ENCODE measurements at regions not wholly inside any gene's neighbourhood (a gene's known extent, or its start where the extent isn't known, plus 50 kb on each side); places are given as distances from the start of the nearest gene placed in this dataset.
"Not testable (repeated sequence)": the region's sequence is repeated elsewhere in the genome, so short reads cannot be mapped to it uniquely, and the experiment has no call there.

- Histone ChIP-seq H3K4me3 (ENCODE audit: low read depth, low read length) (no peak overlapping the region), H3K27ac (ENCODE audit: low read depth) (no peak overlapping the region), H3K36me3 (ENCODE audit: insufficient read depth) (no peaks in the 10 kb centered on the region), H3K4me1 (ENCODE audit: insufficient read depth) (no peaks in the 10 kb centered on the region)
- 73% methylated on average over 1 of the region's 1 CpG for WGBS
- no peak for DNase-seq (ENCODE audit: extremely low spot score)
Observed at GRCh38 chr2:182594286-182594685, 121.8 kb upstream of the DNAJC10 start.

GRCh38 chr2:182595650-182596049 is 120.4 kb upstream of the DNAJC10 start:
- no peaks in the 10 kb centered on the region for H3K36me3 ChIP-seq (ENCODE audit: insufficient read depth)
- H3K4me3 ChIP-seq (ENCODE audit: low read depth, low read length) = no peak overlapping the region
- no peak overlapping the region for H3K27ac ChIP-seq (ENCODE audit: low read depth)
- no peak for DNase-seq (ENCODE audit: extremely low spot score)
- 89% methylated on average over 2 of the region's 2 CpGs for WGBS
- no peaks in the 10 kb centered on the region for H3K4me1 ChIP-seq (ENCODE audit: insufficient read depth)

DNA sequence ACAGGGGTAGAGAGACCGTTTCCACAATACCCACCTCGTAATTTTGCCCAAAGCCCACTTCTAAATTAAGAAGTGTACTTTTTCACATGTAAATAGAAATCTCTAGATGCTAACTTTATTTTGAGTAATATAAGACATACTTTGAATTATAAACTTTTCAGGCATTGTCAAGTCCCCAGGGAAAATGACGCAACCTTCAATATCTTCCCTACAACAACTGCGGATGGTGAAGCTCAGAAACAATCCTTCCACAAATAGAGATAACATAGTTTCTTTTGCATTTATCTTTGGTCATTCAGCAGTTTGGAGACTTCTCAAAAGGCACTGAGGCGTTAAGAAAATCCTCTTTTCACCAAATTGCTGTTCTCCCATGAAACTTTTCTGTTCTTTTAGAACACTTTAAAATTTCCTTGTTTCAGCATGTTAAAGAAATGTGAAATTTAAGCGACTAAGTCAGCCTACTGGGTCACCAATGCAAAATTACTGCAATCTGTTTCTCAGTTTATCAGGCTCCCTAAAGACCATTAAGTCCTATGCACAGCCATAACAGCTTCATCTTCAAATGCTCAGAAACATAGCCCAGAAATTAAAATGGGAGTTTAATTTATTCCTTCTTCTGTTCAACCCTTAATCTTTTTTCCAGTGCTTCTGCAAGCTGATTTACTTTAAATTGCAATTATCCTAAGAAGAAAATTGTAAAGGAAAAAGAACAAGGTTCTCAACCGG is 118.3 kb upstream of the DNAJC10 start:
- Histone ChIP-seq H3K4me3 (ENCODE audit: low read depth, low read length) (no peak overlapping the region), H3K4me1 (ENCODE audit: insufficient read depth) (no peaks in the 10 kb centered on the region), H3K36me3 (ENCODE audit: insufficient read depth) (no peaks in the 10 kb centered on the region), H3K27ac (ENCODE audit: low read depth) (no peak overlapping the region)
- 68% methylated on average over 7 of the region's 7 CpGs for WGBS
- DNase-seq (ENCODE audit: extremely low spot score) = no peak

- Histone ChIP-seq H3K36me3 (ENCODE audit: insufficient read depth) (no peaks in the 10 kb centered on the region), H3K4me1 (ENCODE audit: insufficient read depth) (no peaks in the 10 kb centered on the region), H3K4me3 (ENCODE audit: low read depth, low read length) (no peak overlapping the region), H3K27ac (ENCODE audit: low read depth) (no peak overlapping the region)
- 95% methylated on average over 5 of the region's 5 CpGs for WGBS
- no peak for DNase-seq (ENCODE audit: extremely low spot score)
Observed at GRCh38 chr2:182598626-182599025, 117.4 kb upstream of the DNAJC10 start.

DNA sequence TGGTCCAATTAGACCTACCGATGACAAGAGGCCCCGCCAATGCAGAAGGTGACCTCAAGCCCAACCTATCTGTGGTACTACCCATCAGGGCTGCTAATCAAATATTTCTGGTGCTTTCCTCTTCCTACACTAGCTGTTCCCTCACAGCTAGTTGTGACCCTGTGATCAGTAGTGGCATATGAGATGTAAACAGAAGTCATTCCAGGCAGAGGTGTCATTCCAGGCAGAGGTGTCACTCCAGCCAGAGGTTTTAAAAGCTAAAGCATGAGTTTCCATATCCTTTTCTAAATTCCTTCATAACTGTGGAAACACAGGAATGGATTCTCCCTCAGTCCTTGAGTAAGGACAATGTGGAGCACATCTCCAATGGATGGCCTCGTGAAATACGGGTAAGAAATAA is 110.9 kb upstream of the DNAJC10 start:
- H3K27ac ChIP-seq (ENCODE audit: low read depth) = no peak overlapping the region
- 96% methylated on average over 4 of the region's 4 CpGs for WGBS
- no peaks in the 10 kb centered on the region for H3K4me1 ChIP-seq (ENCODE audit: insufficient read depth)
- no peak for DNase-seq (ENCODE audit: extremely low spot score)
- no peaks in the 10 kb centered on the region for H3K36me3 ChIP-seq (ENCODE audit: insufficient read depth)
- H3K4me3 ChIP-seq (ENCODE audit: low read depth, low read length) = no peak overlapping the region

- H3K4me3 ChIP-seq (ENCODE audit: low read depth, low read length) = no peak overlapping the region
- no peak overlapping the region for H3K27ac ChIP-seq (ENCODE audit: low read depth)
- WGBS = 94% methylated on average over 8 of the region's 8 CpGs
- H3K4me1 ChIP-seq (ENCODE audit: insufficient read depth) = no peaks in the 10 kb centered on the region
- no peak for DNase-seq (ENCODE audit: extremely low spot score)
- no peaks in the 10 kb centered on the region for H3K36me3 ChIP-seq (ENCODE audit: insufficient read depth)
Observed at GRCh38 chr2:182606728-182607681, 109.1 kb upstream of the DNAJC10 start.

DNA sequence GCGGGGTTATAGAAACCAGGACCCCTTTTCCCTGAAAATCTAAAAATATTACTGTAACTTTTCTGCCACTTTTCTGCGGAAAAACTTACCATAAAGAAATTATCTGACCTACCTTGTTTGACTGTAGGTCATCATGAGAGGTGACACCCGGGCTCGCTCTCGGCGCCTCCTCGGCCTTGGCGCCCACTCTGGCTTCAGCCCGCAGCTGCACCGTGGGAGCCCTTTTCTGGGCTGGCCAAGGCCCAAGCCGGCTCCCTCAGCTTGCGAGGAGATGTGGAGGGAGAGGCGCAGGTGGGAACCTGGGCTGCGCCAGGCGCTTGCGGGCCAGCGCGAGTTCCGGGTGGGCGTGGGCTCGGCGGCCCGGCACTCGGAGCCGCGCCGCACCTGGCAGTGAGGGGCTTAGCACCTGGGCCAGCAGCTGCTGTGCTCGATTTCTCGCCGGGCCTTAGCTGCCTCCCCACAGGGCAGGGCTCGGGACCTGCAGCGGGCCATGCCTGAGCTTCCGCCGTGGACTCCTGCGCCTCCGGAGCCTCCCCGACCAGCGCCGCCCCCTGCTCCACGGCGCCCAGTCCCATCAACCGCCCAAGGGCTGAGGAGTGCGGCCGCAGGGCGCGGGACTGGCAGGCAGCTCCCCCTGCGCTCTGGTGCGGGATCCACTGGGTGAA is 107.7 kb upstream of the DNAJC10 start:
- DNase-seq (ENCODE audit: extremely low spot score) = no peak
- Histone ChIP-seq H3K4me1 (ENCODE audit: insufficient read depth) (no peaks in the 10 kb centered on the region), H3K4me3 (ENCODE audit: low read depth, low read length) (no peak overlapping the region), H3K27ac (ENCODE audit: low read depth) (no peak overlapping the region), H3K36me3 (ENCODE audit: insufficient read depth) (no peaks in the 10 kb centered on the region)
- 95% methylated on average over 48 of the region's 48 CpGs for WGBS

DNA sequence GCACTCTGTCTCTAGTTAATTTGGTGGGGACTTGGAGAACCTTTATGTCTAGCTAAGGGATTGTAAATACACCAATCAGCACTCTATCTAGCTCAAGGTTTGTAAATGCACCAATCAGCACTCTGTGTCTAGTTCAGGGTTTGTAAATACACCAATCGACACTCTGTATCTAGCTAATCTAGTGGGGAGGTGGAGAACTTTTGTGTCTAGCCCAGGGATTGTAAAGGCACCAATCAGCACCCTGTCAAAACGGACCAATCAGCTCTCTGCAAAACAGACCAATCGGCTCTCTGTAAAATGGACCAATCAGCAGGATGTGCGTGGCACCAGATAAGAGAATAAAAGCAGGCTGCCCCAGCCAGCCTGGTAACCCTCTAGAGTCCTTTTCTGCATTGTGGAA is 107.1 kb upstream of the DNAJC10 start:
- 93% methylated on average over 4 of the region's 4 CpGs for WGBS
- H3K27ac ChIP-seq (ENCODE audit: low read depth) = not testable (repeated sequence)

DNA sequence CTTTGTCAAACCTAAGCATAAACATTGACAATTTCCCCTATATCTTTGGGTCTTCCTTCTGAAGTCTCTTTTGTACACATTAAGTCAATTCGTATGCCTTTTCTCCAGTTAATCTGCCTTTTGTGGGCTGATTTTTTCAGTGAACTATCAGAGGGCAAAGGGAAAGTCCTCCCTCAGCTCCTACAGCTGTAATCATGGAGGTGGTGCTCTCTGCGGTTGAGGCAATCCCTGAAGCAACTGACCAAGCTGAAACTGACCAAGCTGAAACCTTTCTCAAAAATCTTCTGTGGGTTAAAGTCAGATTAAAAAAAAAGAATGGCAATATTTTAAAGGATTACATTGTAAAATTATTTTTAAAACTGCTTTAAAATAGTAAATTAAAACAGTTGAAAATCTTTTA is 105.8 kb upstream of the DNAJC10 start:
- Histone ChIP-seq H3K36me3 (ENCODE audit: insufficient read depth) (no peaks in the 10 kb centered on the region), H3K4me3 (ENCODE audit: low read depth, low read length) (no peak overlapping the region), H3K27ac (ENCODE audit: low read depth) (no peak overlapping the region), H3K4me1 (ENCODE audit: insufficient read depth) (no peaks in the 10 kb centered on the region)
- DNase-seq (ENCODE audit: extremely low spot score) = no peak
- 92% methylated on average over 2 of the region's 2 CpGs for WGBS

More for the DNA sequence above, 107.1 kb upstream of the DNAJC10 start:
- DNase-seq (ENCODE audit: extremely low spot score); H3K4me1 ChIP-seq (ENCODE audit: insufficient read depth); H3K4me3 ChIP-seq (ENCODE audit: low read depth, low read length); H3K36me3 ChIP-seq (ENCODE audit: insufficient read depth): not testable (repeated sequence)

- H3K27ac ChIP-seq (ENCODE audit: low read depth) = no peak overlapping the region
- WGBS = 95% methylated on average over 3 of the region's 3 CpGs
- no peaks in the 10 kb centered on the region for H3K4me1 ChIP-seq (ENCODE audit: insufficient read depth)
- no peaks in the 10 kb centered on the region for H3K36me3 ChIP-seq (ENCODE audit: insufficient read depth)
- DNase-seq (ENCODE audit: extremely low spot score) = no peak
- no peak overlapping the region for H3K4me3 ChIP-seq (ENCODE audit: low read depth, low read length)
Observed at GRCh38 chr2:182611009-182611408, 105.0 kb upstream of the DNAJC10 start.

DNA sequence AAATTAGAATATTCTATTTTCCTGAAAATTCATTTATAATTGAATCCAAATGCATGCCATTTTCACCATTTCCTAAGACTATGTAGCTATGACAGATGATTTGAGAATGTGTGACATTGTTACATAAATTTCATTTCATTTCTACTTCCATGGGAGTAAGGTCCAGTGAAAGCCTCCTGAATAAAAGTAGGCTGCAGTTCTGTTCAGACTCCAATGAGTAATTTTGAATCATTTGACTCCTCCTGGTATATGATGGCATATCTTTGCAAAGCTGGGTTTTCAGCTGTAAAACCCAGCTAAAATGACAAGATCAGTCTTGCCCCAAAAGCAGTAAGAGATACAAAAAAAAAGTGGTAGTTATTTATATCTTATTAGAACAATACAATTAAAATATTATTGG is 101.0 kb upstream of the DNAJC10 start:
- no peak for DNase-seq (ENCODE audit: extremely low spot score)
- no peaks in the 10 kb centered on the region for H3K36me3 ChIP-seq (ENCODE audit: insufficient read depth)
- no peaks in the 10 kb centered on the region for H3K4me1 ChIP-seq (ENCODE audit: insufficient read depth)
- no peak overlapping the region for H3K4me3 ChIP-seq (ENCODE audit: low read depth, low read length)
- H3K27ac ChIP-seq (ENCODE audit: low read depth) = no peak overlapping the region

GRCh38 chr2:182616471-182617393 is 99.3 kb upstream of the DNAJC10 start:
- Histone ChIP-seq H3K36me3 (ENCODE audit: insufficient read depth) (no peaks in the 10 kb centered on the region), H3K4me3 (ENCODE audit: low read depth, low read length) (no peak overlapping the region), H3K4me1 (ENCODE audit: insufficient read depth) (no peaks in the 10 kb centered on the region), H3K27ac (ENCODE audit: low read depth) (no peak overlapping the region)
- 86% methylated on average over 3 of the region's 3 CpGs for WGBS
- no peak for DNase-seq (ENCODE audit: extremely low spot score)

DNA sequence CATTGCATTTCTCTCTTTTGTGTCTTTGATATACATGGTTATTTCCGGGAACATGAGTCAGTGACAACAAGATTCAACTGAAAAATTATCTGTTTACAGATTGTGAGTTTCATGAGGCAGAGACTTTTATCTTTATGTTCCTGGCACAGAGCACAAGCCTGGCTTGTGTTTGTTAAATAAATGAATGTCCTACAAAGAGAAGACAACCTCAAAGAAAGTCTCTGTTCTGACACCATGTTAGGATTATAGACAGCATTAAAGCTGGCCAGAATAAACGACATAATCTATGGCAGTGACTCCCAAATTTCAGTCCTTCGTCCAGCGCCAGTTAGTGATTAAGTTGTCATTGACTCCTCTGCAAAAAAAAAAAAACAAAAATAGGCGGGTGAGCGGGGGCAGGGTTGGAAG is 97.4 kb upstream of the DNAJC10 start:
- 32% methylated on average over 6 of the region's 6 CpGs for WGBS

More for the DNA sequence above, 97.4 kb upstream of the DNAJC10 start:
- no peak overlapping the region for H3K27ac ChIP-seq (ENCODE audit: low read depth)
- DNase-seq (ENCODE audit: extremely low spot score) = no peak
- no peaks in the 10 kb centered on the region for H3K36me3 ChIP-seq (ENCODE audit: insufficient read depth)
- H3K4me3 ChIP-seq (ENCODE audit: low read depth, low read length) = no peak overlapping the region
- no peaks in the 10 kb centered on the region for H3K4me1 ChIP-seq (ENCODE audit: insufficient read depth)
